Breast epithelium (tissue), 4 donors: ENCODE measurements at regions not wholly inside any gene's neighbourhood (a gene's known extent, or its start where the extent isn't known, plus 50 kb on each side); places are given as distances from the start of the nearest gene placed in this dataset.

ENCODE experiments used
- DNase-seq, 2 donors: peaks; one replicate each; pipeline ENCODE4 v3.0.0-alpha.2; 2019; ENCODE audit warnings: low spot score in 2 of 2
- H3K27ac ChIP-seq, 2 donors: fragments of 200-600 bp; sonication (generic) in 1 of 2; one replicate each; pipeline ENCODE4 v1.5.1; 2016 to 2019; ENCODE audit warnings: mild to moderate bottlenecking in 1 of 2
- H3K27me3 ChIP-seq, 2 donors: fragments of 200-600 bp; sonication (generic) in 1 of 2; one replicate each; pipeline versions ENCODE4 v1.5.1 to v1.6.0; 2017 to 2019; ENCODE audit warnings: control low read depth in 1 of 2, mild to moderate bottlenecking in 1 of 2
- H3K36me3 ChIP-seq: fragments of 200-600 bp; one replicate; pipeline ENCODE4 v1.5.1; 2019
- H3K4me1 ChIP-seq, 2 donors: fragments of 200-600 bp; sonication (generic); one replicate each; pipeline ENCODE4 v1.5.1; 2016 to 2019; ENCODE audit warnings: control low read depth in 1 of 2
- H3K4me3 ChIP-seq, 3 donors: fragments of 200-600 bp; sonication (generic); 1 replicate in 2 of 3; 2 replicates in 1 of 3; pipeline ENCODE4 v1.5.1; 2016 to 2019; ENCODE audit warnings: mild to moderate bottlenecking in 3 of 3, moderate library complexity in 2 of 3
- H3K9me3 ChIP-seq, 2 donors: fragments of 200-600 bp; sonication (generic) in 1 of 2; one replicate each; pipeline ENCODE4 v1.5.1; 2016 to 2019; ENCODE audit warnings: control low read depth in 1 of 2
- POLR2A ChIP-seq: fragments of 450-650 bp; IDR thresholded peaks from one replicate; pipeline ENCODE4 v1.6.1; 2016; ENCODE audit warnings: antibody characterized with exemption, mild to moderate bottlenecking, moderate library complexity
- POLR2AphosphoS5 ChIP-seq, 3 donors: sonication (generic); formaldehyde crosslinking; IDR thresholded peaks; one replicate each; pipeline ENCODE4 v1.6.1; 2017; ENCODE audit warnings: antibody characterized with exemption in 3 of 3
- intact Hi-C: fragments of 100-400 bp; cut with DNase I; formaldehyde crosslinking; loops from one replicate; pipeline ENCODE4 v1.15.1; 2023; ENCODE audit warnings: low total_unique reads
- TF ChIP-seq, protein P1 (sequence below), 3 donors: fragments of 450-650 bp; IDR thresholded peaks; one replicate each; pipeline ENCODE4 v1.5.1; 2016 to 2017; ENCODE audit warnings: antibody characterized with exemption in 3 of 3, mild to moderate bottlenecking in 3 of 3, moderate library complexity in 3 of 3

DNA sequence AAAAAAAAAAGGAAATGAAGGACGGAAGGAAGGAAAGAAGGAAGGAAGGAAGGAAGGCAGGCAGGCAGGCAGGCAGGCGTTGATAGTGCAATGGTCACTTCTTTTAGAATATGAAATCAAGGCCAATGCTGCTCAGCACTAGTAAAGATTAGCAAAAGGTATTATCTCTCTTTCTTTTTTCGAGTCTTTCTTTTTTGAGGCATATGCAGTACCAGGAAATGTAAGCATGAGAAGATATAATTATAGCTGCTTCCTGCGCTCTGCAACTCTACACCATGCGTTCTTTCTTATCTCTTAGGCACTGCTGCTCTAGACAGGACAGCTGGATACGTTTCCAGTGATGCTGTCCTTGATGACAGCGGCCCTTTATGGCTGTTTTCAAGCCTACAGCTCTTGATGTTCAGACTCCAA, 1512.5 kb upstream of the B3GALT2 start:
- no peaks in the 10 kb centered on the region for H3K4me1 ChIP-seq
- intact Hi-C loops, result no loop called here
- no peaks in the 10 kb centered on the region for H3K9me3 ChIP-seq
- H3K36me3 ChIP-seq, result no peaks in the 10 kb centered on the region
- no peak overlapping the region for H3K27ac ChIP-seq
- TF ChIP-seq POLR2A (no peak), POLR2AphosphoS5 (IDR thresholded peaks at IDR 0.05) (no peak)
- TF ChIP-seq, protein P1, sequence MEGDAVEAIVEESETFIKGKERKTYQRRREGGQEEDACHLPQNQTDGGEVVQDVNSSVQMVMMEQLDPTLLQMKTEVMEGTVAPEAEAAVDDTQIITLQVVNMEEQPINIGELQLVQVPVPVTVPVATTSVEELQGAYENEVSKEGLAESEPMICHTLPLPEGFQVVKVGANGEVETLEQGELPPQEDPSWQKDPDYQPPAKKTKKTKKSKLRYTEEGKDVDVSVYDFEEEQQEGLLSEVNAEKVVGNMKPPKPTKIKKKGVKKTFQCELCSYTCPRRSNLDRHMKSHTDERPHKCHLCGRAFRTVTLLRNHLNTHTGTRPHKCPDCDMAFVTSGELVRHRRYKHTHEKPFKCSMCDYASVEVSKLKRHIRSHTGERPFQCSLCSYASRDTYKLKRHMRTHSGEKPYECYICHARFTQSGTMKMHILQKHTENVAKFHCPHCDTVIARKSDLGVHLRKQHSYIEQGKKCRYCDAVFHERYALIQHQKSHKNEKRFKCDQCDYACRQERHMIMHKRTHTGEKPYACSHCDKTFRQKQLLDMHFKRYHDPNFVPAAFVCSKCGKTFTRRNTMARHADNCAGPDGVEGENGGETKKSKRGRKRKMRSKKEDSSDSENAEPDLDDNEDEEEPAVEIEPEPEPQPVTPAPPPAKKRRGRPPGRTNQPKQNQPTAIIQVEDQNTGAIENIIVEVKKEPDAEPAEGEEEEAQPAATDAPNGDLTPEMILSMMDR (IDR thresholded peaks at IDR 0.05), result no peak
- H3K4me3 ChIP-seq, result no peak overlapping the region
- no peak for DNase-seq
- peaks cover 0 to 4% of the 10 kb centered on the region in 2 donors for H3K27me3 ChIP-seq

DNA sequence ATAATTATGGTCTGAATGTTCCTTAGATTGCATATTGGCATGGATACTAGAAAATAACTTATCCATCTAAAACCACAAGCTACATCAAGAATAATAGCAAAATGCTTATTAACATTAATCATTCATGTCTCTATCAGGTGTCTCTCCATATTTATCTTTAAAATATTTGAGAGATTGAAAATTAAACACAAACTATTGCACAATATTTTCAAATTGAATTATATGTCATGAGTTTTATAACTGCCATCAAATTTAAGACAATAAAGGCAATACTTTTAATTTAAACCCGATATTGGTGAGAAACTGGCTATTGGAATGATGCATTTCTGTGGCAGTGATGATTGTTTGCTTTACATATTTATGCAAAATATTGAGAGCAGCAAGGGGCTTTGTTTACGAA, 1506.8 kb upstream of the B3GALT2 start:
- TF ChIP-seq POLR2A, result no peak
- TF ChIP-seq, protein P1 (IDR thresholded peaks at IDR 0.05), result no peak
- TF ChIP-seq POLR2AphosphoS5 (IDR thresholded peaks at IDR 0.05), result no peak
- Histone ChIP-seq H3K27ac (no peak overlapping the region), H3K4me3 (no peak overlapping the region), H3K4me1 (no peaks in the 10 kb centered on the region), H3K36me3 (no peaks in the 10 kb centered on the region), H3K27me3 (no peaks in the 10 kb centered on the region), H3K9me3 (no peaks in the 10 kb centered on the region)
- DNase-seq, result no peak
- intact Hi-C loops, result no loop called here

DNA sequence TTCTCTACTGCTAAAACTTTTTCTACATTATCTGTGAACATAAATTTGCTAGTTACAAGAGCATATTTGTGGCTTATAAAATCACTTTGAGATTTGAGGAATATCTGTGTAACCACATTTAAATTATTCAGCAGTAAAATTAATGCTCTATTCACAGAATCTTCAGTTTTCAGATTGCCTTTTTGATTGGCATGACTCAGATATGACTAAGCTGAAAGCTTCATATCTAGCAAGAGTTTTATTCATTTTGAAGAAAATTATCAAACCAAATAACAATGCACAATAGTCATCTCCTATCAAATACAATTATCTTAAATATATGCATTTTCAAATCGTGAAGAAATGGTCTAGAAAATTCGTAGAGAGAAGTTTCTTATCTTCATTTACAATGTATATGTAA, 1498.2 kb upstream of the B3GALT2 start:
- no peak for DNase-seq
- Histone ChIP-seq H3K9me3 (no peaks in the 10 kb centered on the region), H3K4me1 (no peaks in the 10 kb centered on the region), H3K4me3 (no peak overlapping the region), H3K27ac (no peak overlapping the region), H3K36me3 (no peaks in the 10 kb centered on the region), H3K27me3 (no peaks in the 10 kb centered on the region)
- intact Hi-C loops, result no loop called here
- no peak for TF ChIP-seq POLR2AphosphoS5 (IDR thresholded peaks at IDR 0.05)
- TF ChIP-seq, protein P1 (IDR thresholded peaks at IDR 0.05), result no peak
- TF ChIP-seq POLR2A, result no peak

DNA sequence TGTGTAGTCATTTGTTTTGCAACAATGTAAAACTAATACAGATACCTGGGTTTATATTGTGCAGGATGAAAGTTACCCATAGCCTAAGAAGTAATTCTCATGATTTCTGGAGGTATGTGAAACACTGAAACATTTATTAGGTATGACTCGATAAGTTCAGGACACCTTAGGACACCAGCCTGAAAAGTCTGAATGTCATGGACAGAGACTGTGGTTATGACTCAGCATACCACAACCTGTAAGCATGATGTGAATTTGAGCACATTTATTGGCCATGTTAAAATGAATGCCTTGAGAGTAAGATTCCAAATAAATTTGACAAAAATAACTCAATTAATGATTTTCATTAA, 1471.7 kb upstream of the B3GALT2 start:
- H3K27ac ChIP-seq, result no peak overlapping the region
- no peaks in the 10 kb centered on the region for H3K9me3 ChIP-seq
- intact Hi-C loops, result no loop called here
- TF ChIP-seq, protein P1 (IDR thresholded peaks at IDR 0.05), result no peak
- TF ChIP-seq POLR2AphosphoS5 (IDR thresholded peaks at IDR 0.05) (no peak), POLR2A (no peak)
- DNase-seq, result no peak
- no peaks in the 10 kb centered on the region for H3K4me1 ChIP-seq
- no peak overlapping the region for H3K4me3 ChIP-seq
- no peaks in the 10 kb centered on the region for H3K36me3 ChIP-seq
- no peaks in the 10 kb centered on the region for H3K27me3 ChIP-seq

DNA sequence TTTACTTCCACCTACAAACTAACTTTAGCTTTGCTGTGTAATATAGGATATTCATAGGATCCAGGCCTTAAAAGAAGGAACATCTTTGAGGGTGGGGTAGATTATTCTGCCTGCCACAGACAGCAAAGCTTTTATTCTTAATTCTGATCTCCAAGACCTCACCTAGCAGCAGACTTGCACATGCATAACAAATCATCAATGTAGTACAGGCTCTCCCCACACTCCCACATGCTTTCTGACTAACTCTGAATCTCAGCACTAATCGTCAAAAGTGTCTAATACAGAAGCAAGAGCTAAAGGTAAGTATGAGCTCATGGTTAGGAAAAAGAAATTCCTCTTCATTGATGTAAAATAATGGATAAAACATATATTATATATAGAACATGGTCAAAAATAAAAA, 1468.5 kb upstream of the B3GALT2 start:
- intact Hi-C loops, result no loop called here

More for the DNA sequence above, 1468.5 kb upstream of the B3GALT2 start:
- Histone ChIP-seq H3K36me3 (no peaks in the 10 kb centered on the region), H3K9me3 (no peaks in the 10 kb centered on the region), H3K27me3 (no peaks in the 10 kb centered on the region), H3K4me1 (no peaks in the 10 kb centered on the region), H3K4me3 (no peak overlapping the region), H3K27ac (no peak overlapping the region)
- TF ChIP-seq POLR2AphosphoS5 (IDR thresholded peaks at IDR 0.05) (no peak), POLR2A (no peak)
- TF ChIP-seq, protein P1 (IDR thresholded peaks at IDR 0.05), result no peak
- no peak for DNase-seq
